OCI-LY7 (cell line): ENCODE measurements at regions not wholly inside any gene's neighbourhood (a gene's known extent, or its start where the extent isn't known, plus 50 kb on each side); places are given as distances from the start of the nearest gene placed in this dataset.

Experiments
- CTCF ChIP-seq: fragments of 200-600 bp; sonication (generic); conservative IDR thresholded peaks from 2 replicates; pipeline ENCODE4 v1.5.1; 2014; ENCODE audit warnings: mild to moderate bottlenecking, antibody characterized with exemption, low read length, moderate library complexity, mixed read lengths
- EZH2phosphoT487 ChIP-seq: fragments of 200-600 bp; sonication (generic); IDR thresholded peaks from 2 replicates; pipeline ENCODE4 v1.6.1; 2018; ENCODE audit warnings: low read depth, borderline replicate concordance, mild to moderate bottlenecking, mixed run types, antibody characterized with exemption, low read length, moderate library complexity, mixed read lengths

- TF ChIP-seq CTCF (no peak), EZH2phosphoT487 (no peak)
Measured at GRCh38 chr2:185955050-185955449, 216.4 kb downstream of the FSIP2 start.
